ENCODE measurements at regions not wholly inside any gene's neighbourhood (a gene's known extent, or its start where the extent isn't known, plus 50 kb on each side); places are given as distances from the start of the nearest gene placed in this dataset.

GRCh38 chr15:98178861-98179260, 218.4 kb downstream of the ARRDC4 start:
- DNase-seq (ENCODE audit: extremely low read depth, low read depth): no peak

- no peak for DNase-seq (ENCODE audit: extremely low read depth, low read depth)
Measured at GRCh38 chr15:98187549-98187948, 227.0 kb downstream of the ARRDC4 start.

GRCh38 chr15:98190914-98191313, 230.4 kb downstream of the ARRDC4 start:
- DNase-seq (ENCODE audit: extremely low read depth, low read depth): no peak

GRCh38 chr15:98195796-98196195, 235.3 kb downstream of the ARRDC4 start:
- DNase-seq (ENCODE audit: extremely low read depth, low read depth): no peak

GRCh38 chr15:98196371-98196770, 235.9 kb downstream of the ARRDC4 start:
- no peak for DNase-seq (ENCODE audit: extremely low read depth, low read depth)

GRCh38 chr15:98202256-98202655, 241.8 kb downstream of the ARRDC4 start:
- DNase-seq (ENCODE audit: extremely low read depth, low read depth): no peak

GRCh38 chr15:98203872-98204660, 243.6 kb downstream of the ARRDC4 start:
- DNase-seq (ENCODE audit: extremely low read depth, low read depth): no peak

- no peak for DNase-seq (ENCODE audit: extremely low read depth, low read depth)
Measured at GRCh38 chr15:98207928-98208327, 247.4 kb downstream of the ARRDC4 start.

GRCh38 chr15:98213346-98213979, 253.0 kb downstream of the ARRDC4 start:
- DNase-seq (ENCODE audit: extremely low read depth, low read depth): no peak

- DNase-seq (ENCODE audit: extremely low read depth, low read depth): no peak
Measured at GRCh38 chr15:98216166-98216565, 255.7 kb downstream of the ARRDC4 start.

- DNase-seq (ENCODE audit: extremely low read depth, low read depth): no peak
Measured at GRCh38 chr15:98217356-98217755, 256.9 kb downstream of the ARRDC4 start.

- DNase-seq (ENCODE audit: extremely low read depth, low read depth): no peak
Measured at GRCh38 chr15:98221144-98221543, 260.6 kb downstream of the ARRDC4 start.

- no peak for DNase-seq (ENCODE audit: extremely low read depth, low read depth)
Measured at GRCh38 chr15:98221577-98221976, 261.1 kb downstream of the ARRDC4 start.

- DNase-seq (ENCODE audit: extremely low read depth, low read depth): no peak
Measured at GRCh38 chr15:98226149-98226548, 265.6 kb downstream of the ARRDC4 start.

GRCh38 chr15:98226578-98226977, 266.1 kb downstream of the ARRDC4 start:
- DNase-seq (ENCODE audit: extremely low read depth, low read depth): no peak

- DNase-seq (ENCODE audit: extremely low read depth, low read depth): no peak
Measured at GRCh38 chr15:98228846-98229245, 268.3 kb downstream of the ARRDC4 start.

GRCh38 chr15:98230975-98231374, 270.5 kb downstream of the ARRDC4 start:
- no peak for DNase-seq (ENCODE audit: extremely low read depth, low read depth)

GRCh38 chr15:98231696-98232440, 271.4 kb downstream of the ARRDC4 start:
- no peak for DNase-seq (ENCODE audit: extremely low read depth, low read depth)

GRCh38 chr15:98232761-98233160, 272.3 kb downstream of the ARRDC4 start:
- DNase-seq (ENCODE audit: extremely low read depth, low read depth): no peak

GRCh38 chr15:98233873-98234272, 273.4 kb downstream of the ARRDC4 start:
- no peak for DNase-seq (ENCODE audit: extremely low read depth, low read depth)

- no peak for DNase-seq (ENCODE audit: extremely low read depth, low read depth)
Measured at GRCh38 chr15:98240303-98240702, 279.8 kb downstream of the ARRDC4 start.
